A673 (cell line): ENCODE measurements at regions not wholly inside any gene's neighbourhood (a gene's known extent, or its start where the extent isn't known, plus 50 kb on each side); places are given as distances from the start of the nearest gene placed in this dataset.

Experiments
- EZH2 ChIP-seq: fragments of 200-600 bp; sonication (generic); IDR thresholded peaks from 2 replicates; pipeline ENCODE4 v1.6.1; 2017; ENCODE audit warnings: borderline replicate concordance, low read depth, mild to moderate bottlenecking, mixed read lengths, antibody characterized with exemption, low read length; ENCODE audit not compliant: poor library complexity, severe bottlenecking
- TF ChIP-seq, protein P1 (sequence below): fragments of 300-800, 200-600 bp; sonication (generic); conservative IDR thresholded peaks from 2 replicates; pipeline ENCODE4 v1.5.1; 2017; ENCODE audit warnings: low read depth, mild to moderate bottlenecking, antibody characterized with exemption, low read length, moderate library complexity, mixed read lengths

DNA sequence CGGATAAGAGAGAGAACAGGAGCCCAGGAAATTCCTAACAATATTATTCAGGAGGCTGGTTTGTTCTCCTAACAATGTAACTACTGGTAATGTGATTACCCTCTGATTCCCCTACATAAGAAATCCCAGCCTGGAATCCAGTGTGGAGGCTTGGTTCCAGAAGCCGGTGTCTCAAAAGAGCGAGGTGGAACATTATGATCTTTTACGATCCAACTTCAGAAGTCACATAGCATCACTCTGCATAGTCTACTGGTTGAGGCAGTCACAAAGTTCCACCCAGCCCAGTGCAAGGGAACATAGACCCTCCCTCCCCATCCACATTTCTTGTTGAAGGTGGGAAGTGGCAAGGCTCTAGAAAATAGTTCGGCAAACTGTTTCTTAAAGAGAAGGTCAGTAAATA is 81.6 kb upstream of the GALNT15 start:
- TF ChIP-seq, protein P1, sequence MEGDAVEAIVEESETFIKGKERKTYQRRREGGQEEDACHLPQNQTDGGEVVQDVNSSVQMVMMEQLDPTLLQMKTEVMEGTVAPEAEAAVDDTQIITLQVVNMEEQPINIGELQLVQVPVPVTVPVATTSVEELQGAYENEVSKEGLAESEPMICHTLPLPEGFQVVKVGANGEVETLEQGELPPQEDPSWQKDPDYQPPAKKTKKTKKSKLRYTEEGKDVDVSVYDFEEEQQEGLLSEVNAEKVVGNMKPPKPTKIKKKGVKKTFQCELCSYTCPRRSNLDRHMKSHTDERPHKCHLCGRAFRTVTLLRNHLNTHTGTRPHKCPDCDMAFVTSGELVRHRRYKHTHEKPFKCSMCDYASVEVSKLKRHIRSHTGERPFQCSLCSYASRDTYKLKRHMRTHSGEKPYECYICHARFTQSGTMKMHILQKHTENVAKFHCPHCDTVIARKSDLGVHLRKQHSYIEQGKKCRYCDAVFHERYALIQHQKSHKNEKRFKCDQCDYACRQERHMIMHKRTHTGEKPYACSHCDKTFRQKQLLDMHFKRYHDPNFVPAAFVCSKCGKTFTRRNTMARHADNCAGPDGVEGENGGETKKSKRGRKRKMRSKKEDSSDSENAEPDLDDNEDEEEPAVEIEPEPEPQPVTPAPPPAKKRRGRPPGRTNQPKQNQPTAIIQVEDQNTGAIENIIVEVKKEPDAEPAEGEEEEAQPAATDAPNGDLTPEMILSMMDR = no peak
- TF ChIP-seq EZH2 = no peak
